ENCODE measurements at regions not wholly inside any gene's neighbourhood (a gene's known extent, or its start where the extent isn't known, plus 50 kb on each side); places are given as distances from the start of the nearest gene placed in this dataset.

DNA sequence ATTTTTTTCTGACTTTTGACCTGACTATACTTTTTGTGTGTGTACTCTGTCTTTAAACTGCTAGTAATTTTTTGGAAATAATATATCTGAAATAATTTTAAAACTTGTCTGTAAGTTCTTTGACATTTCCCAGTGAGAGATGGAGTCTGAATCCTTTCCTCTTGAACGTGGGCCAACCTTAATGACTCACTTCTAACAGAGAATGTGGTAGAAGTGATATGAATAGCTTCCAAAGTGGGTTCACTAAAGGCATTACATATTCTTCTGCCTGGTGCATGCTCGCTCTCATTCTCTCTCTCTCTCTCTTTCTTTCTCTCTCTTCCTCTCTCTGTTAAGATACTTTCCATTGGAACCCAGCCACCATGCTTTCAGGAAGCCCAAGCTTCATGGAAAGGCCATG lies 108.7 kb upstream of the FERMT1 start:
- TF ChIP-seq, protein P1, sequence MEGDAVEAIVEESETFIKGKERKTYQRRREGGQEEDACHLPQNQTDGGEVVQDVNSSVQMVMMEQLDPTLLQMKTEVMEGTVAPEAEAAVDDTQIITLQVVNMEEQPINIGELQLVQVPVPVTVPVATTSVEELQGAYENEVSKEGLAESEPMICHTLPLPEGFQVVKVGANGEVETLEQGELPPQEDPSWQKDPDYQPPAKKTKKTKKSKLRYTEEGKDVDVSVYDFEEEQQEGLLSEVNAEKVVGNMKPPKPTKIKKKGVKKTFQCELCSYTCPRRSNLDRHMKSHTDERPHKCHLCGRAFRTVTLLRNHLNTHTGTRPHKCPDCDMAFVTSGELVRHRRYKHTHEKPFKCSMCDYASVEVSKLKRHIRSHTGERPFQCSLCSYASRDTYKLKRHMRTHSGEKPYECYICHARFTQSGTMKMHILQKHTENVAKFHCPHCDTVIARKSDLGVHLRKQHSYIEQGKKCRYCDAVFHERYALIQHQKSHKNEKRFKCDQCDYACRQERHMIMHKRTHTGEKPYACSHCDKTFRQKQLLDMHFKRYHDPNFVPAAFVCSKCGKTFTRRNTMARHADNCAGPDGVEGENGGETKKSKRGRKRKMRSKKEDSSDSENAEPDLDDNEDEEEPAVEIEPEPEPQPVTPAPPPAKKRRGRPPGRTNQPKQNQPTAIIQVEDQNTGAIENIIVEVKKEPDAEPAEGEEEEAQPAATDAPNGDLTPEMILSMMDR (IDR thresholded peaks at IDR 0.05) = no peak
- no peak for TF ChIP-seq POLR2A (IDR thresholded peaks at IDR 0.05)
